Stimulated activated CD8-positive, alpha-beta memory T cell treated with anti-CD3 and anti-CD28 coated beads, Interleukin-7, amount 100 ng/mL, for 24 hours (primary cell): ENCODE measurements at regions not wholly inside any gene's neighbourhood (a gene's known extent, or its start where the extent isn't known, plus 50 kb on each side); places are given as distances from the start of the nearest gene placed in this dataset.
"Not testable (repeated sequence)": the region's sequence is repeated elsewhere in the genome, so short reads cannot be mapped to it uniquely, and the experiment has no call there.

ENCODE experiments used
- DNase-seq: peaks from one replicate; pipeline ENCODE4 v3.0.0-alpha.2; 2020; ENCODE audit warnings: low read depth

GRCh38 chr22:22057617-22058378, 75.2 kb upstream of the TOP3B start:
- no peak for DNase-seq

GRCh38 chr22:22056809-22057594, 74.4 kb upstream of the TOP3B start:
- DNase-seq, result not testable (repeated sequence)

- not testable (repeated sequence) for DNase-seq
These were observed 70.1 kb upstream of the TOP3B start for GRCh38 chr22:22052548-22053139.

- not testable (repeated sequence) for DNase-seq
These were observed 68.4 kb upstream of the TOP3B start for GRCh38 chr22:22051032-22051431.

- DNase-seq, result no peak
These were observed 67.7 kb upstream of the TOP3B start for GRCh38 chr22:22050141-22050775.

GRCh38 chr22:22049684-22050083, 67.1 kb upstream of the TOP3B start:
- no peak for DNase-seq

GRCh38 chr22:22048981-22049531, 66.5 kb upstream of the TOP3B start:
- DNase-seq, result no peak

- DNase-seq, result no peak
These were observed 65.8 kb upstream of the TOP3B start for GRCh38 chr22:22048318-22048942.

GRCh38 chr22:22047776-22048175, 65.2 kb upstream of the TOP3B start:
- DNase-seq, result no peak

- DNase-seq, result no peak
These were observed 64.7 kb upstream of the TOP3B start for GRCh38 chr22:22047266-22047665.

GRCh38 chr22:22046370-22046769, 63.8 kb upstream of the TOP3B start:
- DNase-seq, result no peak

GRCh38 chr22:22045571-22046335, 63.2 kb upstream of the TOP3B start:
- no peak for DNase-seq

GRCh38 chr22:22044153-22044552, 61.6 kb upstream of the TOP3B start:
- DNase-seq, result no peak

- no peak for DNase-seq
These were observed 60.9 kb upstream of the TOP3B start for GRCh38 chr22:22043296-22044078.

- DNase-seq, result no peak
These were observed 60.2 kb upstream of the TOP3B start for GRCh38 chr22:22042599-22043295.

- DNase-seq, result no peak
These were observed 59.4 kb upstream of the TOP3B start for GRCh38 chr22:22042009-22042408.

GRCh38 chr22:22040908-22041307, 58.3 kb upstream of the TOP3B start:
- DNase-seq, result no peak

GRCh38 chr22:22040472-22040871, 57.9 kb upstream of the TOP3B start:
- DNase-seq, result no peak

- no peak for DNase-seq
These were observed 56.9 kb upstream of the TOP3B start for GRCh38 chr22:22039286-22040074.
